Activated T-cell treated with anti-CD3 and anti-CD28 coated beads, Interleukin-2, amount 50 U/mL, for 1 hour (primary cell): ENCODE measurements at regions not wholly inside any gene's neighbourhood (a gene's known extent, or its start where the extent isn't known, plus 50 kb on each side); places are given as distances from the start of the nearest gene placed in this dataset.

ENCODE experiments used
- DNase-seq: peaks from one replicate; pipeline ENCODE4 v3.0.0-alpha.2; 2020

DNA sequence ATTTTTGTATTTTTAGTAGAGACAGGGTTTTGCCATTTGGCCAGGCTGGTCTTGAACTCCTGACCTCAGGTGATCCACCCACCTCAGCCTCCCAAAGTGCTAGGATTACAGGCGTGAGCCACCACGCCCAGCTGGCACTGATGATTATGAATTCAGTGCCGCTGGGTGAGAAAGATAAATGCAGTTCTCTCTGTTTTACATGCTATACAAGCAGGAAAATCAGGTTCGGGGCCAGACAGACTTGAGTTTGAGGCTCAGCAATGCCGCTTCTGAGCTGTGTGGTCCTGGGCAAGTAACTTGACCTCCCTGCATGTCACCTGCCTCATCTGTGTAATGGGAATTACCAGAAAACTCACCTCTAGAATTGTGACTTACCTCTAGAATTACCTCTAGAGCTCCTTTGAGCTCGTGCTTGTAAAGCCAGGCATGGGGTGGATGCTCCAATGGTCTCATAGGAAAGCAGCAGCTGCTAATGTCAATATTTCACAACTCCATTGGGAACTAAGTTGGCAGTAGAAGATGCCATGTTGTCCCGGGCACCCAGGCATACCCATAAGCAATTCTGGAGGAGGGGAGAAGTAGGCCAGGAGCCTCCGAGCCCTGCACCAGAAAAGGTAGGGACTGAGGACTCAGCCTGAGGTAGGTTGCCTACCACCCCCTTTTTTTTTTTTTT, 119.8 kb upstream of the SLC25A33 start:
- DNase-seq = no peak

GRCh38 chr1:9420835-9421532, 118.3 kb upstream of the SLC25A33 start:
- DNase-seq = no peak

GRCh38 chr1:9421533-9421873, 117.8 kb upstream of the SLC25A33 start:
- DNase-seq = no peak

DNA sequence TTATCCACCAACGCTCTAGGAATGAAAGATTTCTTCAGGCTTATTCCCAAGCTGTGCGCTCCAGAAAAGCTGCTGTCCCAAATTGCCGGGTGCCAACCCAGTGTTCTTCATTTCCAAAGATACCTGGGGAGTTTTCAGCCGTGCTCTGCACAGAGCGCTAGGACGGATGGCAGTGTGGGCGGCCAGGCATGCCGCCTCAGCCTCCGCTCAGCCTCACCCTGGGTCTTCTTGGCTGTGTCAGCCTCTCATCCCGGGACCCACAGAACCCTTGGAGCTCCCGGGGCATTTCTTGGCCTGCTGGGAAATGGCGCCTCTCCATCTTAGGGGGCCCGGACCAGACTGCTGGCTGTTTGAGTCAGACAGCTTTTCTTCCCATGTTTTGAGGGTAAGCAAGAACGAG, 116.9 kb upstream of the SLC25A33 start:
- DNase-seq = no peak

GRCh38 chr1:9422911-9423505, 116.3 kb upstream of the SLC25A33 start:
- DNase-seq = no peak

- no peak for DNase-seq
Measured at GRCh38 chr1:9424261-9424660, 115.0 kb upstream of the SLC25A33 start.

DNA sequence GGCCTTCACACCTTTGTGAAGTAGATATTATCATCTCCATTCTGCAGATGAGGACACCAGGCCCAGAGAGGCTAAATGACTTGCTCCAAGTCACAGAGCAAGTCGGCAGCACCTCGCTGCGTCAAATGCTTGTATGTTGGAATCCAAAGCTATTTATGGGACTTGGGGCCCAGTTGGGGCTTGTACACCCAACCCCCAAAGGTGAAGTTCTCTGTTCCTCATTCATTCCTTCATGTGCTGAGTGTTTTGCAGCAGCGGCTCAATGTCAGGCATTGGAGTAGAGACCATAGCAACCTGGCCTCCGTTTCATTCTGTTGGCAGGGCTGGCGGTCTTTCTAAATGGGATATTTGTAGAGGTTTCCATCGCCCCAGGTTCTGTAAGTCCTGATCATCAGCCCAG, 113.4 kb upstream of the SLC25A33 start:
- no peak for DNase-seq

DNA sequence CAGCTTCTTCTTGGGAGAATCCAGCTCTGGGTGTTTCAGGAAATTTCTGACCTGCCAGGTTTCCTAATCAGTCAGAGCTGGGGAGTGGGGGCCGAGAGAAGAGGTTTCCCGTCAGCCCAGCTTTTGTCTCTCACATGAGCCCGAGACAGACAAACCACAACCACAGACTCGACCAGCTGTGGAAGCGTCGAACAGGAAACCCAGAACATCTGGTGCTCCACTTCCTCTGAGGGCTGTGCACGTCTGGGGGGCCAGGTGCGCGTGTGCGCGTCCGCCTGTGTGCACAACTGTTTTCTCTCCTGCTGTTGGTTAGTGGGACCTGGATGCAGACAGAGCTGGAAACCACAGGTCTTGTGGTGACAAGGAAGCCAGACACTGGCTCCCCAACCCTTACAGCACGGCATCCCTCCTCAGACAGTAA, 113.0 kb upstream of the SLC25A33 start:
- peak; percentile 73 for DNase-seq

DNA sequence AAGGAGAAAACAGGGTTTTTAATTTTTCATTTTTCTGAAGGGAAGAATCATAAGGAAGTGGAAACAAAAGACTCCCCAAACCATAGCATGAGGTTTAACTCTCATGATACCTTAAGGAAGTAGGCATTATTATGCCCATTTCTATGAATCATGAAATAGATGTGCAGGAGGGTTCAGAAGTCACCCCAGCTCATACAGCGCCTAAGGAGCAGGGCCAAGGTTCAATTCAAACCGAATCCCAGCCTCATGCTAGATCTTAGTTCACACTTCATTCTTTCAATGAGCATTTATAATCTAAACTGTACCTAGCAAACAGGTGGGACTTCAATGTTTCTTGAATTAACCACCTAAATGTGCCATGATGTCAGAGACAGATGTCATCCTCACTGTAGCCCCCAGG, 111.9 kb upstream of the SLC25A33 start:
- DNase-seq = no peak

DNA sequence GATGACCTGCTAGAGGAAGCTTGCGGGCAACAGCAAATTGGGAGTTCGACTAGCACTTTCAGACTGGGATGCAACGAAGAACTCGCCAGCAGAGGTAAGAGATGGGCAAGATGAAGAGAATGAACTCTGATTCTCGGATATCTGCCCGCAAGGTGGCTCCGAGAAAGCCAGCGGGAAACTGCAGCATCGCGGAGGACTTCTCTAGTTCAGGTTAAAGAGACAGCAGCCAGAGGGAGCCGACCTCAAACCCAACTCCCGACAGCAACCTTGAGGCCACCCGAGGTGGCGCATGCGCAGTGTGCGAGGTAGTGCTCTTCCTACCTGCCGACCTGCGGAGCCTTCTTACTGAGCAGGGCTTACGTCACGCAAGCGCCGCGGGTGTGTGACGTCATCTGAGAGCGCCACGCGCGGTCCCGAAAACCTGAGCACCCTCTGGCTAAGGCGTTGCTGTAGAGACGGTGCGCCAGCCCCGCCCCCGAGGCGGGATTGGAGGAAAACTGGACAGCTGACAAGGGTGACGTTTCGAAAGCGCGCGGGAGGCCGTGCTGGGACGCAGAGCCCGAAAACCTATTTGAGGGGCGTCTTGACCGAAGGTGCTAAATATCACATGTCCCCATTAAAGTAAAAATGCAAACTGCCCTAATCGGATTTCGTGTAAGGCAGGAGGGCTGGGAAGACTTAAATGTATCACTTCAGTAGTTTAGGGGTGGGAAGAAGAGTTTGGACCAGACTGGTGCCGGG, 110.5 kb upstream of the SLC25A33 start:
- peak; percentile 100 for DNase-seq

- no peak for DNase-seq
Measured at GRCh38 chr1:9429342-9429711, 109.9 kb upstream of the SLC25A33 start.

DNA sequence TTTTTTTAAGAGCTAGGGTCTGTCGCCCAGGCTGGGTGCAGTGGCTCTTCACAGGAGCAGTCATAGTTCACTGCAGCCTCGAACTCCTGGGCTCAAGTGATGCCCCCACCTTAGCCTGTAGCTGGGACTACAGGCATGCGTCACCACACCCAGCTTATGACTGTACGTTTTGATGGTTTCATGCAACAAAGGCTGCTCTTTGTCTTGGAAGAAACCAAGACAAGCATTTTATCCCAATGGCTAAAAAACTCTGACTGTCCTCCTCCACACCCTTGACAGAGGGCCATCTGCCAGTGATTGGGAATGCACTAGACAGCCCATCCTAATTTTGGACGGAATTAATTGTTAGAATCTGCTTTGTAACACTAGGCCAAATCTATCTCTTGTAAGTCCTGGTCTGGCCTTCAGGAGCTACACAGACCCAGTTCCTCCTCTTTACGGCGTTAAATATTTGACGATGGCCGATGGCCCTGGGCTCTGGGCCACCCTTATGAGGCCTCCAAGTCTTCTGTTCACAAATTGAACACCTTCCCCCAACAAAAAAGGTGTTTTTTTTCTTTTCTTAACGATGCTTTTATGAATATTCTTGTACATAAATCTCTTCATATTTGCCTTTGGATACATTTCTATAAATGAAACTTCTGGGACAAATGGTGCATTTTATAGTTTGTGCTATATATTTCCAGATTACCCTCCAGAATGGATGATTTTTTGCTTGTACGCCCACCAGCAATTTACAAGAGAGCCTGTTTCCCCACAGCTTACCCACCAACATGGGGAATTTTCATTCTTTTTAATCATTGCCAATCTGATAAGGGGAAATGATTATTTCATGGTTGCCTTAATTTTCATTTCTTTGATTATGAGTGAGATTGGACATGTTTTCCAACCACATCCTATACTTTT, 104.8 kb upstream of the SLC25A33 start:
- DNase-seq = no peak

GRCh38 chr1:9435153-9435636, 104.1 kb upstream of the SLC25A33 start:
- no peak for DNase-seq

GRCh38 chr1:9435854-9436640, 103.2 kb upstream of the SLC25A33 start:
- DNase-seq = no peak

- DNase-seq = no peak
Measured at GRCh38 chr1:9437961-9438430, 101.3 kb upstream of the SLC25A33 start.

GRCh38 chr1:9438431-9439073, 100.7 kb upstream of the SLC25A33 start:
- DNase-seq = no peak

DNA sequence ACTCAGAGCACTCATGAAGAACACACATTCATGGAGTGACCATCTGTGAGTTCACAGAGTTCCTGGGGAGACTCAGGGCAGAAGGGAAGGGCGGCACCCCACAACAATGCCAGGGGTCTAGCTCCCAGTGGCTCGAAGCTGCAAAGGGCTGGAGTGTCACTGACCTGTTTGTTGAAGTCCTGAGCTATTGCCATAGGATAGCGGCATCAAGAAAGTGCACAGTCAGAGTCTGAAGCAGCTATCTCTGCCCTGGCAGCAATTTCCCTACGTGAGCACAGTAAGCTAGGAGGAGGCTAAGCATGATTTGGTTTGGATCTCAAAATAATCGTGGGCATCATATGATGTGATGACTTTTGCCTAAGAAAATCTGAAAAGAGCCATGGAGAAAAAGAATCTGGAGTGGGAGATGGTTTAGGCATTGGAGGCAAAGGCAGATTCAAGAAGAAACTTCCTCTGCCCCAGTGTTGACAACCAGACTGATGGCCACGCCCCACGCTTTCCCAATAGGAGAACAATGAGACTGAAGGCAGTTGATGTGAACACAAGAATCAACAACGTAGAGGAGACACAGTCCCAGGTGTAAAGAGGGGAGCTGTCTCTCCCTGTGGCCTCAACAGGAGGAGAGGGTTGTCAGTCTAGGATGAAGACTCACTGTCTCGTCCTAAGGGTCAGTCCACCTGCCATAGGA, 100.0 kb upstream of the SLC25A33 start:
- no peak for DNase-seq

- DNase-seq = no peak
Measured at GRCh38 chr1:9440261-9440660, 99.0 kb upstream of the SLC25A33 start.

GRCh38 chr1:9440763-9441194, 98.5 kb upstream of the SLC25A33 start:
- no peak for DNase-seq

GRCh38 chr1:9441451-9442133, 97.7 kb upstream of the SLC25A33 start:
- DNase-seq = no peak
